Lower leg skin (tissue), 4 donors: ENCODE measurements at regions not wholly inside any gene's neighbourhood (a gene's known extent, or its start where the extent isn't known, plus 50 kb on each side); places are given as distances from the start of the nearest gene placed in this dataset.
"Not testable (repeated sequence)": the region's sequence is repeated elsewhere in the genome, so short reads cannot be mapped to it uniquely, and the experiment has no call there.

Source experiments
- DNase-seq, 2 donors: peaks; one replicate each; pipeline ENCODE4 v3.0.0-alpha.2; 2019; ENCODE audit warnings: low spot score in 2 of 2
- H3K4me3 ChIP-seq: fragments of 200-600 bp; sonication (generic); 2 replicates; pipeline ENCODE4 v1.5.1; 2017; ENCODE audit warnings: mild to moderate bottlenecking, low read depth; ENCODE audit not compliant: poor library complexity, severe bottlenecking
- POLR2A ChIP-seq, 2 donors: fragments of 450-650 bp; IDR thresholded peaks; one replicate each; pipeline ENCODE4 v1.6.1; 2016 to 2017; ENCODE audit warnings: antibody characterized with exemption in 2 of 2, mild to moderate bottlenecking in 1 of 2, moderate library complexity in 1 of 2
- WGBS, 2 donors: methylation state at CpG; one replicate each; pipeline ENCODE4 v1.1.5; 2018; 5-methylcytosine and 5-hydroxymethylcytosine counted together
- intact Hi-C: fragments of 100-400 bp; cut with DNase I; formaldehyde crosslinking; loops from one replicate; pipeline ENCODE4 v1.15.0; 2023; ENCODE audit warnings: low total_unique reads
- TF ChIP-seq, protein P1 (sequence below), 3 donors: fragments of 450-650 bp; IDR thresholded peaks; one replicate each; pipeline ENCODE4 v1.5.1; 2016; ENCODE audit warnings: antibody characterized with exemption in 3 of 3, mild to moderate bottlenecking in 3 of 3, moderate library complexity in 2 of 3

DNA sequence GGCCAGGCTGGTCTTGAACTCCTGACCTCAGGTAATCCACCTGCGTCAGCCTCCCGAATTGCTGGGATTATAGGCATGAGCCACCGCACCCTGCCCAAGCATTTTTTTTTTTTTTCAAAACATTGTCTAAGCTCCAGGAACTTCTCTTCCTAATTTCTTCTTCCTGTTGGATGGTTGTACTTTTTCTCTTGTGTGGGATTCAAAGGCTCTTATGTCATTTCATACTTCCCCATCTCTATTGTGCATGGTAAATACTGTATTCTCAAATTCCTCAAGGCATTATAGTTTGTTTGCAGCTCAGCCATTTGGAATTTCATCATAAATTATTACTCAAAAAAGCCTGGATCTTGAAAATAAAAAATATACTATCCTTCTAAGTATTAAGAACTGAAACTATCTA lies 199.1 kb upstream of the GADL1 start:
- no peak for DNase-seq
- 65 to 68% methylated on average over 3 of the region's 3 CpGs for WGBS, 2 donors
- intact Hi-C loops = no loop called here

DNA sequence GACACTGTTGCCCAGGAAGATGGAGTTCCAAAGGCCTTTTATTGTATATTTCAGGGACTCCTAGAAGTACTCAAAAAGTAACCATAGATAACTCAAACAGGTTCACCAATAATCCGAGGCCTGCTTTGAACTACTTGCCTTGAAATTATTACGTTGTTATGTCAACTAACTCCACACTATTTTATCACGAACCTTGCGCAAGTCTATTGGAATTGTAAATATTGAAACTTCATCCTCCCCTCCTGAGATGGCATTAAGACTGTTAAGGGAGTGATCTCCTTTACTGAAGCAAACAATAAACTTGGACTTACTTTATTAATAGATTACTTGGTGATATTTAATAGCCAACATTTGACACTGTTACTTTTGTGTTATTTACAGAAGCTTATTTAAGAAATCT lies 199.6 kb upstream of the GADL1 start:
- intact Hi-C loops = no loop called here
- 96 to 99% methylated on average over 4 of the region's 4 CpGs for WGBS, 2 donors

More for the DNA sequence above, 199.1 kb upstream of the GADL1 start:
- no peak overlapping the region for H3K4me3 ChIP-seq
- TF ChIP-seq POLR2A (IDR thresholded peaks at IDR 0.05) = no peak
- TF ChIP-seq, protein P1, sequence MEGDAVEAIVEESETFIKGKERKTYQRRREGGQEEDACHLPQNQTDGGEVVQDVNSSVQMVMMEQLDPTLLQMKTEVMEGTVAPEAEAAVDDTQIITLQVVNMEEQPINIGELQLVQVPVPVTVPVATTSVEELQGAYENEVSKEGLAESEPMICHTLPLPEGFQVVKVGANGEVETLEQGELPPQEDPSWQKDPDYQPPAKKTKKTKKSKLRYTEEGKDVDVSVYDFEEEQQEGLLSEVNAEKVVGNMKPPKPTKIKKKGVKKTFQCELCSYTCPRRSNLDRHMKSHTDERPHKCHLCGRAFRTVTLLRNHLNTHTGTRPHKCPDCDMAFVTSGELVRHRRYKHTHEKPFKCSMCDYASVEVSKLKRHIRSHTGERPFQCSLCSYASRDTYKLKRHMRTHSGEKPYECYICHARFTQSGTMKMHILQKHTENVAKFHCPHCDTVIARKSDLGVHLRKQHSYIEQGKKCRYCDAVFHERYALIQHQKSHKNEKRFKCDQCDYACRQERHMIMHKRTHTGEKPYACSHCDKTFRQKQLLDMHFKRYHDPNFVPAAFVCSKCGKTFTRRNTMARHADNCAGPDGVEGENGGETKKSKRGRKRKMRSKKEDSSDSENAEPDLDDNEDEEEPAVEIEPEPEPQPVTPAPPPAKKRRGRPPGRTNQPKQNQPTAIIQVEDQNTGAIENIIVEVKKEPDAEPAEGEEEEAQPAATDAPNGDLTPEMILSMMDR (IDR thresholded peaks at IDR 0.05) = no peak

DNA sequence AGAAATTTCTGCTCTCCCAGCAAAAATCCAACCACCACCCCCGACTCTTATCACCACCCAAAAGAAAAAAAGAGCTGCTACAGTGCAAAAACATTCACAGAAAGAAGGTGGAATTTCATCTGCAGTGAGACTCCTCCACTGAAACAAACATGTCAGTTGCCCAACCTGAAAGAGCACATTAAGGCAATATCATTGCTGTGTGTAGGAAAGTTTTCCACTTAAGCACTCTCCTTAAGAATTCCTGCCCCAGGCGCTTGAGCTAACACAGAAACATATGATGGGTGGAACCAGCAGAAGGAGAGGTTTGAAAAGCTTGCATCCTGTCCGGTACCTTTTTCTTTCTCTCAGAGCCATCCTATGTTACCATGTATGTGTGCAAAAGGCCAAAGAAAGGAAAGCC lies 200.8 kb upstream of the GADL1 start:
- WGBS, 2 donors = 53 to 59% methylated on average over 3 of the region's 3 CpGs
- no peak overlapping the region for H3K4me3 ChIP-seq
- TF ChIP-seq, protein P1 (IDR thresholded peaks at IDR 0.05) = no peak
- no peak for DNase-seq
- intact Hi-C loops = no loop called here

More for the DNA sequence above, 199.6 kb upstream of the GADL1 start:
- DNase-seq = no peak
- TF ChIP-seq POLR2A (IDR thresholded peaks at IDR 0.05) = no peak
- TF ChIP-seq, protein P1 (IDR thresholded peaks at IDR 0.05) = no peak
- no peak overlapping the region for H3K4me3 ChIP-seq

DNA sequence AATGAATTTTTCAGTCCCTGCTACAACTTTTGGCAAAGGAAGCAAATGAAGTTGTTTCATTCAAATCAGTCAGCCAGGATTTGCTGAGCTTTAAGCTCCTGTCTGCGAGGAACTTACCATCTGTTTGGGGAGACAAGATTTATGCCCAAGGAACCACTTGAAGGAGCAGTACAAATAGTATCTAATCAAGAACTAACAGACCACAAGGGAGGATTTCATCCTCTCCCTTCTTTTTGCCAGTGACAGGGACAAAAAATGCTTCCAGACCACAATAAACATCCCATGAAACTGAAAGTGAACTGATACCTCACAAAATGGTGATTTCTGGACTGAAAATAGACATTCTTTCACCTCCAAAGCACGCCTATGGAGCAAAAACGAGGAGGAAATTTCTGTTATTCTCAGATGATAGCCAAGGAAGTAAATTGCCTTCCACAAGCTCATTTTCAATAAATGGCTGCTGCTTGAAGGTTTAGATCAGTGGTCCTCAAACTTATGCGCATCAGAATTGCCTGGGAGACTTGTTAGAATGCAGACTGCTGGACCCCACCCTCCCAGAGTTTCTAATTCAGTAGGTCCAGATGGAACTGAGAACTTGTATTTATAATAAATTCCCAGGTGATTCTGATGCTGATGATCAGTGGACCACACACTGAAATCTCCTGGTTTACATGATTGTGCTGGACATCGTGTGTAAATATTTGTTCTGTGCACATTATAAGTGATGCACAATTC lies 202.4 kb upstream of the GADL1 start:
- no peak overlapping the region for H3K4me3 ChIP-seq
- intact Hi-C loops = no loop called here
- no peak for DNase-seq
- TF ChIP-seq POLR2A (IDR thresholded peaks at IDR 0.05) = no peak
- TF ChIP-seq, protein P1 (IDR thresholded peaks at IDR 0.05) = no peak
- 79 to 82% methylated on average over 5 of the region's 5 CpGs for WGBS, 2 donors

DNA sequence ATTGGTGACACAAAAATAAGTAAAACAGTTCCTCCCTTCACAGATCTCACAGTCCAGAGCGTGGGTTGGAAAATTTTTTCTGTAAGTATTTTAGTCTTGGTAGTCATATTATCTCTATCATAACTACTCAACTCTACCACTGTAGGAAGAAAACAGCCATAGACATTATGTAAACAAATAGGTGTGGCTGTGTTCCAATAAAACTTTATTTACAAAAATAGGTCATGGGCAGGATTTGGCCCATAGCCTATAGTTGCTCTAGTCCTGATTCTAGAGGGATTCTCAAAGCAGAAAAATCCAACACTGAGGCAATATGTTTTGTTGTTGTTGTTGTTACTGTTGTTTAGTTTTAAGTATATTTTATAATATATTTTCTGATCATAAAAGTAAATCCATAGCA lies 206.1 kb upstream of the GADL1 start:
- intact Hi-C loops = no loop called here
- H3K4me3 ChIP-seq = no peak overlapping the region
- 90 to 97% methylated on average over 1 of the region's 1 CpG for WGBS, 2 donors
- no peak for TF ChIP-seq POLR2A (IDR thresholded peaks at IDR 0.05)
- TF ChIP-seq, protein P1 (IDR thresholded peaks at IDR 0.05) = no peak
- no peak for DNase-seq

DNA sequence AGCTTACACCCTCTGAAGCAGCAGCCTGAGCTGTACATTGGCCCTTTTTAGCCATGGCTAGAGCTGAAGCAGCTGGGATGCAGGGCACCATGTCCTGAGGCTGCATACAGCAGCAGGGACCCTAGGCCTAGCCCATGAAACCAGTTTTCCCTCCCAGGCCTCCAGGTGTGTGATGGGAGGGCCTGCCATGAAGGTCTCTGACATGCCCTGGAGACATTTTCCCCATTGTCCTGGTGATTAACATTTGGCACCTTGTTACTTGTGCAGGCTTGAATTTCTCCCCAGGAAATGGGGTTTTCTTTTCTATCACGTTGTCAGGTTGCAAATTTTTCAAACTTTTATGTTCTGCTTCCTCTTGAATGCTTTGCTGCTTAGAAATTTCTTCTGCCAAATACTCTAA lies 206.8 kb upstream of the GADL1 start:
- H3K4me3 ChIP-seq, DNase-seq, intact Hi-C loops: not testable (repeated sequence)
- 37 to 42% methylated on average over 1 of the region's 1 CpG for WGBS, 2 donors
